ENCODE measurements at regions not wholly inside any gene's neighbourhood (a gene's known extent, or its start where the extent isn't known, plus 50 kb on each side); places are given as distances from the start of the nearest gene placed in this dataset.
A peak's percentile ranks its signal among the peaks of the same experiment; 100 is the strongest.

DNA sequence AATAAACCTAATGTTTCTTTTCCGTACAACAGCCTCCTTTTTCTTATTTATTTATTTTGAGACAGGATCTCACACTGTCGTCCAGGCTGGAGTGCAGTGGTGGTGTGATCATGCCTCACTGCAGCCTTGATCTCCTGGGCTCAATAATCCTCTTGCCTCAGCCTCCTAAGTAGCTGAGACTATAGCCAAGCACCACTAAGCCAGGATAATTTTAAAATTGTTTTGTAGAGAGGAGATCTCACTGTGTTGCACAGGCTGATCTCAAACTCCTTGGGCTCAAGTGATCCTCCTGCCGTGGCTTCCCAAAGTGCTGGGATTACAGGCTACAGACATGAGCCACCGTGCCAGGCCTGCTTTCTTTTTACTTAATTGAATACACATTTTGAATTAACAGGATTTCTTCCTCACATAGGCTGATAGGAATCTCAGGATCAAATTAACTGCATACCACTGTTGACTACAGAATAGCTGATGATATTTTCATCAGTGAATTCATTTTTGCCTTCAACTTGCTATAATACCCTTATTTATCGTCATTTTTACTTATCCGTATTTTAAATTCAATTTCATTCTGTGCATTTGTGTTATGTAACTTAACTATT, 2010.5 kb downstream of the NCAM2 start:
- TF ChIP-seq, protein P1, sequence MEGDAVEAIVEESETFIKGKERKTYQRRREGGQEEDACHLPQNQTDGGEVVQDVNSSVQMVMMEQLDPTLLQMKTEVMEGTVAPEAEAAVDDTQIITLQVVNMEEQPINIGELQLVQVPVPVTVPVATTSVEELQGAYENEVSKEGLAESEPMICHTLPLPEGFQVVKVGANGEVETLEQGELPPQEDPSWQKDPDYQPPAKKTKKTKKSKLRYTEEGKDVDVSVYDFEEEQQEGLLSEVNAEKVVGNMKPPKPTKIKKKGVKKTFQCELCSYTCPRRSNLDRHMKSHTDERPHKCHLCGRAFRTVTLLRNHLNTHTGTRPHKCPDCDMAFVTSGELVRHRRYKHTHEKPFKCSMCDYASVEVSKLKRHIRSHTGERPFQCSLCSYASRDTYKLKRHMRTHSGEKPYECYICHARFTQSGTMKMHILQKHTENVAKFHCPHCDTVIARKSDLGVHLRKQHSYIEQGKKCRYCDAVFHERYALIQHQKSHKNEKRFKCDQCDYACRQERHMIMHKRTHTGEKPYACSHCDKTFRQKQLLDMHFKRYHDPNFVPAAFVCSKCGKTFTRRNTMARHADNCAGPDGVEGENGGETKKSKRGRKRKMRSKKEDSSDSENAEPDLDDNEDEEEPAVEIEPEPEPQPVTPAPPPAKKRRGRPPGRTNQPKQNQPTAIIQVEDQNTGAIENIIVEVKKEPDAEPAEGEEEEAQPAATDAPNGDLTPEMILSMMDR (IDR thresholded peaks at IDR 0.05; ENCODE audit: unreplicated experiment), result no peak
- H3K4me1 Mint-ChIP-seq (ENCODE audit: insufficient read depth, unreplicated experiment), result peaks cover 12% of the 10 kb centered on the region
- no peaks in the 10 kb centered on the region for H3K9me3 Mint-ChIP-seq (ENCODE audit: unreplicated experiment)
- no TSS peak for BruUV-seq (replicated peaks)
- ChIA-PET POLR2A (interaction anchor here (0.7 to 0.8 kb wide), 2 partner anchors 16 to 50 kb away, joined by 3 to 4 read pairs; no protein-coding TSS in a partner anchor), CTCF (interaction anchor here (0.7 to 3.1 kb wide), 2 partner anchors 8 to 970 kb away, joined by 3 to 16 read pairs; no protein-coding TSS in a partner anchor)
- H3K4me3 Mint-ChIP-seq (ENCODE audit: unreplicated experiment), result no peak overlapping the region
- no peak for DNase-seq (ENCODE audit: unreplicated experiment)
- no peaks in the 10 kb centered on the region for H3K27me3 Mint-ChIP-seq (ENCODE audit: insufficient read depth, unreplicated experiment)
- H3K36me3 Mint-ChIP-seq (ENCODE audit: insufficient read depth, unreplicated experiment), result no peaks in the 10 kb centered on the region
- intact Hi-C loops (cut with micrococcal nuclease), result no loop called here
- H3K27ac Mint-ChIP-seq (ENCODE audit: low read depth, unreplicated experiment), result peak overlapping the region; percentile 28

DNA sequence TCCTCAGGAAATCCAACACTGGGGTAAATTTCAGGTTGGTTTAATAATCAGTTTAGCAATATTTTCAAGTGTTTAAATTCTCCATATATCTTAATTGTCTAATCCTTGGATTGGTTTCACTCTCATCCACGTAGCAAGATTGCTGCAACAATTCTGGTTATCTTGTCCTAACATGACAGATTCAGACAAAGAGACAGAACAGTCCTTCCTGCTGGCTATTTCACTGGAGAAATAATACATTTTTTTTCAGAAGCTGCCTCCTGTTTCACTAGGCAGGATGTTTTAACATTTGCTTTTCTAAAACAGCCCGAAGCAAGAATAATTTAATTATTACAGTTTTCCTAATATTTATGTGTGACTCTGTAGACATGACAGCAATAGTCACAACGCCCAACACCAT, 2011.2 kb downstream of the NCAM2 start:
- CTCF ChIA-PET, result no interaction called here
- peak overlapping the region; percentile 19 for H3K4me3 Mint-ChIP-seq (ENCODE audit: unreplicated experiment)
- POLR2A ChIA-PET, result no interaction called here
- peaks cover 18% of the 10 kb centered on the region for H3K4me1 Mint-ChIP-seq (ENCODE audit: insufficient read depth, unreplicated experiment)
- BruUV-seq (replicated peaks), result no TSS peak
- H3K27me3 Mint-ChIP-seq (ENCODE audit: insufficient read depth, unreplicated experiment), result no peaks in the 10 kb centered on the region
- intact Hi-C loops (cut with micrococcal nuclease), result no loop called here
- DNase-seq (ENCODE audit: unreplicated experiment), result peak; percentile 7
- no peak overlapping the region for H3K27ac Mint-ChIP-seq (ENCODE audit: low read depth, unreplicated experiment)
- peaks cover 3% of the 10 kb centered on the region for H3K9me3 Mint-ChIP-seq (ENCODE audit: unreplicated experiment)
- no peaks in the 10 kb centered on the region for H3K36me3 Mint-ChIP-seq (ENCODE audit: insufficient read depth, unreplicated experiment)
- TF ChIP-seq, protein P1 (IDR thresholded peaks at IDR 0.05; ENCODE audit: unreplicated experiment), result no peak

DNA sequence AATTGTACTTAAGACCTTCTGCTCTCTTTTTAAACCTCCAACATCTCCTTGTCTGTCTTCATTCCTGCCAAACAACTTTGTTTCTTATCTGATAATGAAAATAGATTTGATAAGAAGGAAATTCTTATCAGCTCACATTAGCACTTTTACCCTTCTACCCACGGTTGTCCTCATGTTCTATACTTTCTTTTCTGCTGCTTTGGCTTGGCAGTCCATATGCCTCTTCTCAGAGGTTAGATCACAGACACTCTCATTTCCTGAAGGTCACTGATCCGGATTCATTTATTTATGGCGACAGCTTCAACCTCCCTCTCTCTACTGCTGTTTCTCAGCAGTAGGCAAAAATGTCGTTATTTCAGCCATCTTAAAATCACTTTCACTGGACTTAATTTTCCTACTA, 2015.8 kb downstream of the NCAM2 start:
- no peak for DNase-seq (ENCODE audit: unreplicated experiment)
- no TSS peak for BruUV-seq (replicated peaks)
- H3K36me3 Mint-ChIP-seq (ENCODE audit: insufficient read depth, unreplicated experiment), result no peaks in the 10 kb centered on the region
- peaks cover 8% of the 10 kb centered on the region for H3K9me3 Mint-ChIP-seq (ENCODE audit: unreplicated experiment)
- POLR2A ChIA-PET, result no interaction called here
- CTCF ChIA-PET, result interaction anchor here (0.6 to 0.8 kb wide), 3 partner anchors 9 to 1781 kb away, joined by 3 to 4 read pairs (median 3); no protein-coding TSS in a partner anchor
- H3K27ac Mint-ChIP-seq (ENCODE audit: low read depth, unreplicated experiment), result no peak overlapping the region
- no peak overlapping the region for H3K4me3 Mint-ChIP-seq (ENCODE audit: unreplicated experiment)
- H3K27me3 Mint-ChIP-seq (ENCODE audit: insufficient read depth, unreplicated experiment), result no peaks in the 10 kb centered on the region
- intact Hi-C loops (cut with micrococcal nuclease), result loop anchor here (10.0 kb wide), 1 partner anchor 219 kb away; no protein-coding TSS in a partner anchor
- TF ChIP-seq, protein P1 (IDR thresholded peaks at IDR 0.05; ENCODE audit: unreplicated experiment), result no peak
- H3K4me1 Mint-ChIP-seq (ENCODE audit: insufficient read depth, unreplicated experiment), result peaks cover 13% of the 10 kb centered on the region

DNA sequence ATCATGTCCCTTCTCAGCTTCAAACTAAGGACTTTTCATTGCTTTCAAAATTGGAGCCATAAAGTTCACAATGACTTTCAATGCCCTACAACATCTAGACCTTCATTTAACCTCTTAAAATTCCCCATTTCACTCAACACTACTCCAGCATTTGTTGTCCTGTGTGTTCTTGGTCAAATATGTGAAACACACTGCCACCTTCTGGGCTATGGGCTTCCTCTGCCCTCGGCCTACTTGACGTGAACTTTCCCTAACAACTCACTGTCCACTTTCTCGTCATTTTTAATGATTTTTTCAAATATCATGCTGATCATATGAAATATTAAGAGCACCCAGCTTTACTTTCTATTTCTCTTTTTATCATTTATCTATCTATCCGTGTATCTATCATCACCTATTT, 2018.4 kb downstream of the NCAM2 start:
- H3K4me3 Mint-ChIP-seq (ENCODE audit: unreplicated experiment), result no peak overlapping the region
- peak; percentile 33 for DNase-seq (ENCODE audit: unreplicated experiment)
- ChIA-PET CTCF (interaction anchor here (0.6 to 2.8 kb wide), 10 partner anchors 9 to 64 kb away, joined by 3 to 16 read pairs (median 3); no protein-coding TSS in a partner anchor), POLR2A (interaction anchor here (0.7 to 1.1 kb wide), 2 partner anchors 9 to 17 kb away, joined by 3 read pairs; no protein-coding TSS in a partner anchor)
- no peak overlapping the region for H3K27ac Mint-ChIP-seq (ENCODE audit: low read depth, unreplicated experiment)
- peaks cover 9% of the 10 kb centered on the region for H3K4me1 Mint-ChIP-seq (ENCODE audit: insufficient read depth, unreplicated experiment)
- TF ChIP-seq, protein P1 (IDR thresholded peaks at IDR 0.05; ENCODE audit: unreplicated experiment), result peak; percentile 33
- no peaks in the 10 kb centered on the region for H3K36me3 Mint-ChIP-seq (ENCODE audit: insufficient read depth, unreplicated experiment)
- no TSS peak for BruUV-seq (replicated peaks)
- peaks cover 15% of the 10 kb centered on the region for H3K9me3 Mint-ChIP-seq (ENCODE audit: unreplicated experiment)
- intact Hi-C loops (cut with micrococcal nuclease), result loop anchor here (10.0 kb wide), 1 partner anchor 222 kb away; no protein-coding TSS in a partner anchor
- no peaks in the 10 kb centered on the region for H3K27me3 Mint-ChIP-seq (ENCODE audit: insufficient read depth, unreplicated experiment)
